H9 (cell line): ENCODE measurements at regions not wholly inside any gene's neighbourhood (a gene's known extent, or its start where the extent isn't known, plus 50 kb on each side); places are given as distances from the start of the nearest gene placed in this dataset.

ENCODE experiments used
- DNase-seq: peaks from one replicate; pipeline ENCODE4 v3.0.0-alpha.2; 2017
- H2AFZ ChIP-seq: one replicate; pipeline ENCODE4 v1.6.1; 2013; ENCODE audit warnings: mild to moderate bottlenecking, low read length, control low read depth, moderate library complexity
- H2AK5ac ChIP-seq: 2 replicates; pipeline ENCODE4 v1.6.1; 2013; ENCODE audit warnings: low read length, control low read depth, mixed read lengths; ENCODE audit not compliant: insufficient read length
- H2BK120ac ChIP-seq: one replicate; pipeline ENCODE4 v1.6.1; 2013; ENCODE audit warnings: low read depth, mild to moderate bottlenecking, low read length, control low read depth, inconsistent platforms; ENCODE audit not compliant: poor library complexity, severe bottlenecking
- H2BK12ac ChIP-seq: 2 replicates; pipeline ENCODE4 v1.6.1; 2013; ENCODE audit warnings: low read length, control low read depth, mixed read lengths, low read depth; ENCODE audit not compliant: insufficient read length
- H2BK15ac ChIP-seq: 2 replicates; pipeline ENCODE4 v1.6.1; 2013; ENCODE audit warnings: low read depth, low read length, control low read depth
- H2BK20ac ChIP-seq: one replicate; pipeline ENCODE4 v1.6.1; 2013; ENCODE audit warnings: low read depth, mild to moderate bottlenecking, low read length, control low read depth, inconsistent platforms; ENCODE audit not compliant: poor library complexity, severe bottlenecking
- H2BK5ac ChIP-seq: 2 replicates; pipeline ENCODE4 v1.6.1; 2013; ENCODE audit warnings: low read length, control low read depth, mixed read lengths; ENCODE audit not compliant: insufficient read length
- H3K14ac ChIP-seq: 2 replicates; pipeline ENCODE4 v1.6.1; 2013; ENCODE audit warnings: low read length, control low read depth; ENCODE audit not compliant: insufficient read depth
- H3K18ac ChIP-seq: 2 replicates; pipeline ENCODE4 v1.6.1; 2013; ENCODE audit warnings: low read depth, mild to moderate bottlenecking, mixed read lengths, low read length, control low read depth; ENCODE audit not compliant: insufficient read length
- H3K23ac ChIP-seq: 2 replicates; pipeline ENCODE4 v1.6.1; 2013; ENCODE audit warnings: low read length, control low read depth, mixed read lengths, low read depth; ENCODE audit not compliant: insufficient read length
- H3K23me2 ChIP-seq: 2 replicates; pipeline ENCODE4 v1.6.1; 2013; ENCODE audit warnings: low read depth, mild to moderate bottlenecking, mixed read lengths, low read length, control low read depth; ENCODE audit not compliant: insufficient read length, poor library complexity, severe bottlenecking
- H3K27ac ChIP-seq: 2 replicates; pipeline ENCODE4 v1.5.1; 2013; ENCODE audit warnings: low read length, control low read depth, mixed read lengths, low read depth; ENCODE audit not compliant: insufficient read length
- H3K27me3 ChIP-seq: 2 replicates; pipeline ENCODE4 v1.6.1; 2013; ENCODE audit warnings: low read length, control low read depth, inconsistent platforms; ENCODE audit not compliant: insufficient read depth
- H3K4ac ChIP-seq: 2 replicates; pipeline ENCODE4 v1.6.1; 2013; ENCODE audit warnings: low read depth, mild to moderate bottlenecking, control low read depth, inconsistent platforms, low read length, moderate library complexity
- H3K4me1 ChIP-seq: 2 replicates; pipeline ENCODE4 v1.6.1; 2013; ENCODE audit warnings: low read length, control low read depth, inconsistent platforms; ENCODE audit not compliant: insufficient read depth
- H3K4me2 ChIP-seq: 2 replicates; pipeline ENCODE4 v1.6.1; 2013; ENCODE audit warnings: low read length, control low read depth, mixed read lengths; ENCODE audit not compliant: insufficient read length, insufficient read depth
- H3K56ac ChIP-seq: 2 replicates; pipeline ENCODE4 v1.6.1; 2013; ENCODE audit warnings: low read depth, mild to moderate bottlenecking, mixed read lengths, low read length, control low read depth; ENCODE audit not compliant: insufficient read length
- H3K79me1 ChIP-seq: 2 replicates; pipeline ENCODE4 v1.6.1; 2013; ENCODE audit warnings: low read depth, mild to moderate bottlenecking, moderate library complexity, low read length, control low read depth, inconsistent platforms; ENCODE audit not compliant: insufficient read depth, poor library complexity, severe bottlenecking
- H3K79me2 ChIP-seq: 2 replicates; pipeline ENCODE4 v1.6.1; 2013; ENCODE audit warnings: low read length, control low read depth, inconsistent platforms; ENCODE audit not compliant: insufficient read depth
- H3K9ac ChIP-seq: 2 replicates; pipeline ENCODE4 v1.6.1; 2013; ENCODE audit warnings: low read length, control low read depth, mixed read lengths; ENCODE audit not compliant: insufficient read length; ENCODE audit errors: extremely low read depth
- H3K9me3 ChIP-seq: one replicate; pipeline ENCODE4 v1.6.1; 2013; ENCODE audit warnings: low read depth, low read length, inconsistent platforms; ENCODE audit not compliant: control insufficient read depth
- H3T11ph ChIP-seq: one replicate; pipeline ENCODE4 v1.6.1; 2013; ENCODE audit warnings: mild to moderate bottlenecking, low read length, control low read depth, inconsistent platforms
- H4K20me1 ChIP-seq: one replicate; pipeline ENCODE4 v1.6.1; 2013; ENCODE audit not compliant: control insufficient read depth, insufficient read length, insufficient read depth
- H4K5ac ChIP-seq: 2 replicates; pipeline ENCODE4 v1.6.1; 2013; ENCODE audit warnings: low read depth, mild to moderate bottlenecking, mixed read lengths, low read length, control low read depth; ENCODE audit not compliant: insufficient read length
- H4K8ac ChIP-seq: replicated peaks from 2 replicates; pipeline ENCODE4 v1.6.1; 2013; ENCODE audit warnings: low read length, control low read depth, mixed read lengths, low read depth; ENCODE audit not compliant: insufficient read length
- H4K91ac ChIP-seq: 2 replicates; pipeline ENCODE4 v1.6.1; 2013; ENCODE audit warnings: low read depth, mild to moderate bottlenecking, moderate library complexity, mixed read lengths, low read length, control low read depth; ENCODE audit not compliant: insufficient read length
- H3K27ac Mint-ChIP-seq, 3 experiments: 2 replicates in 2 of 3; 3 replicates in 1 of 3; pipeline ENCODE4 v1.8.0; 2020 to 2021; ENCODE audit warnings: mixed read lengths in 3 of 3, mild to moderate bottlenecking in 1 of 3, moderate library complexity in 1 of 3
- H3K27me3 Mint-ChIP-seq: 2 replicates; pipeline ENCODE4 v1.8.0; 2021; ENCODE audit warnings: low read depth, mild to moderate bottlenecking, moderate library complexity, mixed read lengths
- H3K36me3 Mint-ChIP-seq, 3 experiments: 2 replicates in 2 of 3; 3 replicates in 1 of 3; pipeline ENCODE4 v1.8.0; 2020 to 2021; ENCODE audit warnings: low read depth in 3 of 3, mixed read lengths in 3 of 3; ENCODE audit not compliant: insufficient read depth in 1 of 3
- H3K4me1 Mint-ChIP-seq, 2 experiments: 2 replicates each; pipeline ENCODE4 v1.8.0; 2020; ENCODE audit warnings: mixed read lengths in 2 of 2
- H3K4me3 Mint-ChIP-seq, 2 experiments: 2 replicates in 1 of 2; 3 replicates in 1 of 2; pipeline ENCODE4 v1.8.0; 2020 to 2021; ENCODE audit warnings: mild to moderate bottlenecking in 2 of 2, mixed read lengths in 2 of 2, moderate library complexity in 1 of 2
- H3K9me3 Mint-ChIP-seq, 2 experiments: 2 replicates in 1 of 2; 3 replicates in 1 of 2; pipeline ENCODE4 v1.8.0; 2020; ENCODE audit warnings: mild to moderate bottlenecking in 2 of 2, mixed read lengths in 2 of 2, moderate library complexity in 1 of 2
- WGBS: extraction: QIAGEN DNeasy Blood & Tissue Kit; methylation state at CpG from one replicate; pipeline ENCODE4 v1.1.7; 2013; ENCODE audit warnings: missing lambda C conversion rate, low lambda C conversion rate, mixed read lengths; ENCODE audit not compliant: insufficient read length; ENCODE audit errors: extremely low coverage; 5-methylcytosine and 5-hydroxymethylcytosine counted together
- TF ChIP-seq, protein P1 (sequence below): fragments of 200-600 bp; sonication (generic); conservative IDR thresholded peaks from 3 replicates; pipeline ENCODE4 v1.8.0; 2021; ENCODE audit warnings: antibody characterized with exemption, mild to moderate bottlenecking

DNA sequence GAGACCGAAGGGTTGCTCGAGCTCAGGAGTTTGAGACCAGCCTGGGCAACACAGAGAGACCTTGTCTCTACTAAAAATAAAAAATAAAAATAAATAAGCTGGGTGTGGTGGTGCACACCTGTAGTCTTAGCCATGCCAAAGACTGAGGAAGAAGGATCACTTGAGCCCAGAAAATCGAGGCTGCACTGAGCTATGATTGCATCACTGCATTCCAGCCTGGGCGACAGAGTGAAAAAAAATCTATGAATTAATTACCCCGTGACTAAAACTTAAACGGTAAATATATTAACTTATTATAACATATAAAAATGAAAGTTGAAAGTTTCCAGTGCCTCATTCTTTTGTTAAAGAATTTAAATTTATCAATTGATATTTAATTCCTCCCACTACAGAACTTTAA is 273.7 kb downstream of the KLF12 start:
- TF ChIP-seq, protein P1, sequence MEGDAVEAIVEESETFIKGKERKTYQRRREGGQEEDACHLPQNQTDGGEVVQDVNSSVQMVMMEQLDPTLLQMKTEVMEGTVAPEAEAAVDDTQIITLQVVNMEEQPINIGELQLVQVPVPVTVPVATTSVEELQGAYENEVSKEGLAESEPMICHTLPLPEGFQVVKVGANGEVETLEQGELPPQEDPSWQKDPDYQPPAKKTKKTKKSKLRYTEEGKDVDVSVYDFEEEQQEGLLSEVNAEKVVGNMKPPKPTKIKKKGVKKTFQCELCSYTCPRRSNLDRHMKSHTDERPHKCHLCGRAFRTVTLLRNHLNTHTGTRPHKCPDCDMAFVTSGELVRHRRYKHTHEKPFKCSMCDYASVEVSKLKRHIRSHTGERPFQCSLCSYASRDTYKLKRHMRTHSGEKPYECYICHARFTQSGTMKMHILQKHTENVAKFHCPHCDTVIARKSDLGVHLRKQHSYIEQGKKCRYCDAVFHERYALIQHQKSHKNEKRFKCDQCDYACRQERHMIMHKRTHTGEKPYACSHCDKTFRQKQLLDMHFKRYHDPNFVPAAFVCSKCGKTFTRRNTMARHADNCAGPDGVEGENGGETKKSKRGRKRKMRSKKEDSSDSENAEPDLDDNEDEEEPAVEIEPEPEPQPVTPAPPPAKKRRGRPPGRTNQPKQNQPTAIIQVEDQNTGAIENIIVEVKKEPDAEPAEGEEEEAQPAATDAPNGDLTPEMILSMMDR: no peak
- no peak overlapping the region for H2AK5ac ChIP-seq
- H3K23me2 ChIP-seq: no peaks in the 10 kb centered on the region
- H4K5ac ChIP-seq: no peak overlapping the region
- no peak overlapping the region for H3K14ac ChIP-seq
- no peak overlapping the region for H4K8ac ChIP-seq
- H3K56ac ChIP-seq: no peak overlapping the region
- no peak overlapping the region for H2BK120ac ChIP-seq
- Mint-ChIP-seq H3K9me3 (no peaks in the 10 kb centered on the region), H3K27me3 (no peaks in the 10 kb centered on the region), H3K4me1 (peaks cover 2 to 16% of the 10 kb centered on the region in 2 experiments), H3K36me3 (no peaks in the 10 kb centered on the region), H3K4me3 (no peak overlapping the region), H3K27ac (no peak overlapping the region)
- no peaks in the 10 kb centered on the region for H3K79me2 ChIP-seq
- no peaks in the 10 kb centered on the region for H3K27me3 ChIP-seq
- H3K4me1 ChIP-seq: no peaks in the 10 kb centered on the region
- no peak overlapping the region for H2AFZ ChIP-seq
- H4K20me1 ChIP-seq: no peaks in the 10 kb centered on the region
- H3K23ac ChIP-seq: no peak overlapping the region
- no CpG with 5 or more reads among the region's 6 CpGs for WGBS
- H2BK12ac ChIP-seq: no peak overlapping the region
- H3T11ph ChIP-seq: no peak overlapping the region
- no peak overlapping the region for H3K9ac ChIP-seq
- H2BK20ac ChIP-seq: no peak overlapping the region
- no peak overlapping the region for H3K4me2 ChIP-seq
- no peak for DNase-seq
- H3K4ac ChIP-seq: no peak overlapping the region
- H3K18ac ChIP-seq: no peak overlapping the region
- no peaks in the 10 kb centered on the region for H3K9me3 ChIP-seq
- no peak overlapping the region for H4K91ac ChIP-seq
- no peak overlapping the region for H2BK15ac ChIP-seq
- no peak overlapping the region for H3K27ac ChIP-seq
- H3K79me1 ChIP-seq: no peaks in the 10 kb centered on the region
- no peak overlapping the region for H2BK5ac ChIP-seq
